Mesenchymal stem cell (in vitro differentiated cells and primary cell): ENCODE measurements at regions not wholly inside any gene's neighbourhood (a gene's known extent, or its start where the extent isn't known, plus 50 kb on each side); places are given as distances from the start of the nearest gene placed in this dataset.
A peak's percentile ranks its signal among the peaks of the same experiment; 100 is the strongest.

ENCODE experiments used
- DNase-seq: peaks from one replicate; pipeline ENCODE4 v3.0.0-alpha.2; 2013
- H2AFZ ChIP-seq: one replicate; pipeline ENCODE4 v1.6.1; 2013; ENCODE audit warnings: low read depth, mild to moderate bottlenecking, control low read depth, inconsistent platforms, low read length, moderate library complexity
- H2AK5ac ChIP-seq: 2 replicates; pipeline ENCODE4 v1.6.1; 2013; ENCODE audit warnings: low read length, moderate library complexity, mild to moderate bottlenecking, inconsistent platforms; ENCODE audit not compliant: severe bottlenecking
- H2BK120ac ChIP-seq: one replicate; pipeline ENCODE4 v1.6.1; 2013; ENCODE audit warnings: low read depth, mild to moderate bottlenecking, inconsistent platforms, low read length, moderate library complexity
- H2BK12ac ChIP-seq, 2 experiments: one replicate each; pipeline ENCODE4 v1.6.1; 2013; ENCODE audit warnings: inconsistent platforms in 2 of 2, low read length in 2 of 2, mild to moderate bottlenecking in 2 of 2, moderate library complexity in 2 of 2, control low read depth in 1 of 2
- H2BK15ac ChIP-seq: one replicate; pipeline ENCODE4 v1.6.1; 2013; ENCODE audit warnings: mild to moderate bottlenecking, low read depth, inconsistent platforms; ENCODE audit not compliant: poor library complexity, severe bottlenecking
- H2BK5ac ChIP-seq: 2 replicates; pipeline ENCODE4 v1.6.1; 2013; ENCODE audit warnings: low read depth, mild to moderate bottlenecking, low read length, control low read depth, inconsistent platforms; ENCODE audit not compliant: poor library complexity, severe bottlenecking
- H3K14ac ChIP-seq, 2 experiments: one replicate each; pipeline ENCODE4 v1.6.1; 2013; ENCODE audit warnings: inconsistent platforms in 2 of 2, low read length in 2 of 2, control low read depth in 1 of 2, mild to moderate bottlenecking in 1 of 2, moderate library complexity in 1 of 2
- H3K18ac ChIP-seq, 2 experiments: one replicate each; pipeline ENCODE4 v1.6.1; 2013; ENCODE audit warnings: inconsistent platforms in 2 of 2, low read length in 2 of 2, control low read depth in 1 of 2, low read depth in 1 of 2, mild to moderate bottlenecking in 1 of 2
- H3K23ac ChIP-seq, 2 experiments: one replicate each; pipeline ENCODE4 v1.6.1; 2013; ENCODE audit warnings: inconsistent platforms in 2 of 2, low read length in 2 of 2, mild to moderate bottlenecking in 2 of 2, moderate library complexity in 2 of 2, control low read depth in 1 of 2
- H3K27ac ChIP-seq: 2 replicates; pipeline ENCODE4 v1.5.1; 2013; ENCODE audit warnings: mild to moderate bottlenecking, moderate library complexity, low read length, control low read depth, inconsistent platforms; ENCODE audit not compliant: poor library complexity, severe bottlenecking
- H3K27me3 ChIP-seq, 2 experiments: 2 replicates each; pipeline versions ENCODE4 v1.6.1 to v1.7.0; 2013; ENCODE audit warnings: low read length in 2 of 2, mild to moderate bottlenecking in 2 of 2, moderate library complexity in 2 of 2, control low read depth in 1 of 2, inconsistent platforms in 1 of 2; ENCODE audit not compliant: control insufficient read depth in 1 of 2, insufficient read depth in 1 of 2
- H3K36me3 ChIP-seq, 2 experiments: 2 replicates each; pipeline versions ENCODE4 v1.6.1 to v1.7.0; 2013; ENCODE audit warnings: low read length in 2 of 2, control low read depth in 1 of 2, inconsistent platforms in 1 of 2, low read depth in 1 of 2, mild to moderate bottlenecking in 1 of 2; ENCODE audit not compliant: insufficient read depth in 2 of 2, control insufficient read depth in 1 of 2
- H3K4ac ChIP-seq, 2 experiments: one replicate each; pipeline ENCODE4 v1.6.1; 2013; ENCODE audit warnings: inconsistent platforms in 2 of 2, low read length in 2 of 2, mild to moderate bottlenecking in 2 of 2, moderate library complexity in 2 of 2, control low read depth in 1 of 2, low read depth in 1 of 2
- H3K4me1 ChIP-seq: 2 replicates; pipeline ENCODE4 v1.6.1; 2013; ENCODE audit warnings: low read depth, low read length, control low read depth; ENCODE audit not compliant: control insufficient read depth, insufficient read depth
- H3K4me2 ChIP-seq: 2 replicates; pipeline ENCODE4 v1.6.1; 2013; ENCODE audit warnings: low read length, mild to moderate bottlenecking, inconsistent platforms; ENCODE audit not compliant: poor library complexity, severe bottlenecking
- H3K4me3 ChIP-seq, 2 experiments: 2 replicates each; pipeline versions ENCODE4 v1.5.1 to v1.7.0; 2013; ENCODE audit warnings: low read length in 2 of 2, mild to moderate bottlenecking in 2 of 2, control low read depth in 1 of 2, low read depth in 1 of 2; ENCODE audit not compliant: insufficient read depth in 1 of 2
- H3K79me1 ChIP-seq: replicated peaks from 2 replicates; pipeline ENCODE4 v1.6.1; 2013; ENCODE audit warnings: mild to moderate bottlenecking, control low read depth, low read length, inconsistent platforms; ENCODE audit not compliant: poor library complexity, severe bottlenecking
- H3K9ac ChIP-seq: 2 replicates; pipeline ENCODE4 v1.7.0; 2013; ENCODE audit warnings: mild to moderate bottlenecking, low read length, moderate library complexity
- H3K9me3 ChIP-seq: 2 replicates; pipeline ENCODE4 v1.7.0; 2013; ENCODE audit warnings: mild to moderate bottlenecking, low read length; ENCODE audit not compliant: control insufficient read depth
- H4K8ac ChIP-seq: one replicate; pipeline ENCODE4 v1.6.1; 2013; ENCODE audit warnings: inconsistent platforms, mild to moderate bottlenecking, low read length, moderate library complexity
- H4K91ac ChIP-seq: one replicate; pipeline ENCODE4 v1.6.1; 2013; ENCODE audit warnings: mild to moderate bottlenecking, low read length, inconsistent platforms
- WGBS: methylation state at CpG from one replicate; pipeline ENCODE4 v1.1.7; 2013; ENCODE audit warnings: mixed read lengths; 5-methylcytosine and 5-hydroxymethylcytosine counted together

DNA sequence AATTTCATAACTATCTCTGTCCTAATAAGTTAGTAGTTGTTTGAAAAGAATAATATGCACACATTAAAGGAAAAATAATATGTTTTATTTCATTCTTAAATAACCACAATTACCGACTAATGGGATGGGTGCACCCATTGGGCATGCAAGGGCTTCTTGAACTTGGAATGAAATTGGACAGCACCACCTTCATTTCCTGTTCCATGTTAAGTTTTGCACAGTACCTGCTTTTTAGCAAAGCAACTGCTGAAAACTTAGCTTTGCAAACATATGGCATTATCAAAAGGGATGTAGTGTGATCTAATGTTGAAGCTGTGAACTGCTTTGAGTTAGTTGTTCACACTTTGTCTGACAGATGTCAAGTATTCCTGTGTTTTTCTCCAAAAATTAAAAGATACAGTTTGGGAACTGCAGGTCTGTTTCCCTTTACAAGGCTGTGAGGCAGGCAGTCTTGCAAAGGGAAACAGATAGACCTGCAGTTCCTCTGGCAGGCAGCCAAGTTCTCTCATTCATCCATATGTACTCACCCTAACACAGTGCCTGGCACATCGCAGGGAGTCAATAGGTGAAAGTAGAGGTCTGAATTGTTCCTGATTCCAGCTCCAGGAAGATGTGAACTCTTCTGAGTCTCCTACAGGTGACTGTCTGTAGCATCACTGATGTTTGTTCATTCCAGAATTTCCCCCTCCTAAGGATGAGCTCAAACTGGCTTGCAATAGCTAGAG, 64.3 kb upstream of the GOLGA8B start:
- Histone ChIP-seq H3K79me1 (no peaks in the 10 kb centered on the region), H2BK120ac (no peak overlapping the region), H3K27me3 (no peaks in the 10 kb centered on the region), H3K27ac (no peak overlapping the region), H3K9me3 (peaks cover 2% of the 10 kb centered on the region), H3K18ac (no peak overlapping the region), H2BK5ac (no peak overlapping the region), H3K14ac (no peak overlapping the region), H3K23ac (no peak overlapping the region), H3K4ac (no peak overlapping the region), H3K4me3 (no peak overlapping the region), H2BK12ac (no peak overlapping the region), H3K4me2 (no peak overlapping the region), H2AK5ac (no peak overlapping the region), H4K8ac (no peak overlapping the region), H4K91ac (no peak overlapping the region), H2BK15ac (no peak overlapping the region), H3K9ac (no peak overlapping the region), H3K4me1 (no peaks in the 10 kb centered on the region), H3K36me3 (no peaks in the 10 kb centered on the region), H2AFZ (no peak overlapping the region)
- no peak for DNase-seq
- 94% methylated on average over 1 of the region's 2 CpGs for WGBS

DNA sequence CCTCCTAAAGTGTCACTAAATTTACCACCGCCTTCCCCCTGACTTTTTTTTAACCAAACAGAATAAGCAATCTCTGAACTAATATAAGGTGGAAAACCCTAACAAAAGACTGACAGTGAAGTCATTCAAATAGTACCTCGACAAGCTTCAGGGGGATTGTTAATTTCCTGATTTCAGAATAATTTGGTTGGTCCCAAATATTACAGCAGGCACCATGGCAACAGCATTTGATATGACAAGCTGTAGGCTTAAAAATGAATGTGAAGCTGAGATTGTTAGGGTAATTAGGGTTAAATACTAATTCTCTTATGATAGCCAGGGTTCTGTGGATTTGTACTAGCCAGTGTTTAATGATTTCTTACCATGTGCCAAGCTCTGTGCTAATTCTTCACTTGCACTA, 63.5 kb upstream of the GOLGA8B start:
- Histone ChIP-seq H3K4me1 (no peaks in the 10 kb centered on the region), H2AK5ac (no peak overlapping the region), H3K4me2 (no peak overlapping the region), H3K4me3 (no peak overlapping the region), H2BK120ac (no peak overlapping the region), H3K4ac (no peak overlapping the region), H3K23ac (no peak overlapping the region), H3K79me1 (no peaks in the 10 kb centered on the region), H3K9ac (no peak overlapping the region), H3K14ac (no peak overlapping the region), H3K18ac (no peak overlapping the region), H2BK15ac (no peak overlapping the region), H4K8ac (no peak overlapping the region), H4K91ac (no peak overlapping the region), H3K27me3 (no peaks in the 10 kb centered on the region), H3K36me3 (no peaks in the 10 kb centered on the region), H2AFZ (no peak overlapping the region), H2BK5ac (no peak overlapping the region), H3K9me3 (peaks cover 9% of the 10 kb centered on the region), H2BK12ac (no peak overlapping the region), H3K27ac (no peak overlapping the region)
- 69% methylated on average over 2 of the region's 2 CpGs for WGBS
- no peak for DNase-seq

GRCh38 chr15:34644851-34645250, 61.4 kb upstream of the GOLGA8B start:
- Histone ChIP-seq H3K4ac (no peak overlapping the region), H3K79me1 (no peaks in the 10 kb centered on the region), H3K4me2 (no peak overlapping the region), H3K14ac (no peak overlapping the region), H2BK5ac (no peak overlapping the region), H4K8ac (no peak overlapping the region), H2AFZ (no peak overlapping the region), H3K9me3 (peaks cover 10% of the 10 kb centered on the region), H3K27ac (no peak overlapping the region), H3K9ac (peak overlapping the region; percentile 51), H2BK15ac (no peak overlapping the region), H2BK120ac (no peak overlapping the region), H2BK12ac (no peak overlapping the region), H3K36me3 (no peaks in the 10 kb centered on the region), H2AK5ac (peak overlapping the region; percentile 41), H3K27me3 (no peaks in the 10 kb centered on the region), H4K91ac (no peak overlapping the region), H3K4me3 (no peak overlapping the region), H3K18ac (no peak overlapping the region), H3K23ac (no peak overlapping the region), H3K4me1 (no peaks in the 10 kb centered on the region)
- no peak for DNase-seq
- 97% methylated on average over 3 of the region's 4 CpGs for WGBS

GRCh38 chr15:34644061-34644460, 60.6 kb upstream of the GOLGA8B start:
- Histone ChIP-seq H3K14ac (no peak overlapping the region), H2AFZ (no peak overlapping the region)

More at GRCh38 chr15:34644061-34644460, 60.6 kb upstream of the GOLGA8B start:
- H3K36me3 ChIP-seq: no peaks in the 10 kb centered on the region
- H3K27me3 ChIP-seq: no peaks in the 10 kb centered on the region
- no peaks in the 10 kb centered on the region for H3K79me1 ChIP-seq
- 58% methylated on average over 1 of the region's 1 CpG for WGBS
- H3K27ac ChIP-seq: no peak overlapping the region
- no peak overlapping the region for H2AK5ac ChIP-seq
- H3K9ac ChIP-seq: peak overlapping the region; percentile 51
- H4K91ac ChIP-seq: no peak overlapping the region
- no peak overlapping the region for H2BK12ac ChIP-seq
- no peak overlapping the region for H2BK15ac ChIP-seq
- no peak overlapping the region for H3K18ac ChIP-seq
- no peak overlapping the region for H2BK120ac ChIP-seq
- H3K4me2 ChIP-seq: no peak overlapping the region
- H2BK5ac ChIP-seq: no peak overlapping the region
- no peaks in the 10 kb centered on the region for H3K4me1 ChIP-seq
- no peak overlapping the region for H3K23ac ChIP-seq
- H3K4me3 ChIP-seq: no peak overlapping the region
- DNase-seq: peak; percentile 69
- no peak overlapping the region for H4K8ac ChIP-seq
- no peak overlapping the region for H3K4ac ChIP-seq
- H3K9me3 ChIP-seq: peaks cover 10% of the 10 kb centered on the region
